ENCODE measurements at regions not wholly inside any gene's neighbourhood (a gene's known extent, or its start where the extent isn't known, plus 50 kb on each side); places are given as distances from the start of the nearest gene placed in this dataset.

- no peak for ATAC-seq (ENCODE audit: insufficient read depth, low FRiP score)
- WGBS, 2 donors: 88 to 95% methylated on average over 2 of the region's 2 CpGs
- Histone ChIP-seq H3K9me3 (ENCODE audit: control insufficient read depth in 4 of 4, insufficient read depth in 3 of 4, low read length in 3 of 4) (no peaks in the 10 kb centered on the region), H3K27me3 (ENCODE audit: control insufficient read depth in 3 of 3, insufficient read depth in 3 of 3, low read length in 2 of 3) (no peaks in the 10 kb centered on the region), H3K4me3 (no peak overlapping the region), H3K36me3 (ENCODE audit: control insufficient read depth in 4 of 4, insufficient read depth in 4 of 4, low read length in 4 of 4) (no peaks in the 10 kb centered on the region), H3K4me1 (ENCODE audit: control insufficient read depth in 5 of 5, insufficient read depth in 5 of 5, low read length in 5 of 5) (peaks cover 0 to 7% (median 0%) of the 10 kb centered on the region in 5 donors), H3K9ac (ENCODE audit: insufficient read depth in 1 of 2, low read length in 2 of 2) (no peak overlapping the region), H3K27ac (ENCODE audit: low read depth in 1 of 2, low read length in 1 of 2) (no peak overlapping the region)
- TF ChIP-seq CTCF (IDR thresholded peaks at IDR 0.05; ENCODE audit: control extremely low read depth, extremely low read depth): no peak
- no peak for DNase-seq
Measured at GRCh38 chr7:106433377-106433776, 148.6 kb upstream of the NAMPT start.

GRCh38 chr7:106430535-106431455 is 146.0 kb upstream of the NAMPT start:
- WGBS, 2 donors: 50 to 55% methylated on average over 4 of the region's 4 CpGs
- Histone ChIP-seq H3K27ac (ENCODE audit: low read depth in 1 of 2, low read length in 1 of 2) (peak overlapping the region in 1 of 2 donors; percentile 54), H3K4me3 (no peak overlapping the region), H3K9ac (ENCODE audit: insufficient read depth in 1 of 2, low read length in 2 of 2) (no peak overlapping the region), H3K9me3 (ENCODE audit: control insufficient read depth in 4 of 4, insufficient read depth in 3 of 4, low read length in 3 of 4) (no peaks in the 10 kb centered on the region), H3K4me1 (ENCODE audit: control insufficient read depth in 5 of 5, insufficient read depth in 5 of 5, low read length in 5 of 5) (peaks cover 0 to 7% (median 0%) of the 10 kb centered on the region in 5 donors), H3K36me3 (ENCODE audit: control insufficient read depth in 4 of 4, insufficient read depth in 4 of 4, low read length in 4 of 4) (no peaks in the 10 kb centered on the region), H3K27me3 (ENCODE audit: control insufficient read depth in 3 of 3, insufficient read depth in 3 of 3, low read length in 2 of 3) (no peaks in the 10 kb centered on the region)
- no peak for TF ChIP-seq CTCF (IDR thresholded peaks at IDR 0.05; ENCODE audit: control extremely low read depth, extremely low read depth)
- ATAC-seq (ENCODE audit: insufficient read depth, low FRiP score) (no peak), DNase-seq (no peak)

GRCh38 chr7:106430103-106430502 is 145.3 kb upstream of the NAMPT start:
- 72 to 81% methylated on average over 4 of the region's 4 CpGs for WGBS, 2 donors

More at GRCh38 chr7:106430103-106430502, 145.3 kb upstream of the NAMPT start:
- no peak for TF ChIP-seq CTCF (IDR thresholded peaks at IDR 0.05; ENCODE audit: control extremely low read depth, extremely low read depth)
- Histone ChIP-seq H3K36me3 (ENCODE audit: control insufficient read depth in 4 of 4, insufficient read depth in 4 of 4, low read length in 4 of 4) (no peaks in the 10 kb centered on the region), H3K9me3 (ENCODE audit: control insufficient read depth in 4 of 4, insufficient read depth in 3 of 4, low read length in 3 of 4) (no peaks in the 10 kb centered on the region), H3K4me1 (ENCODE audit: control insufficient read depth in 5 of 5, insufficient read depth in 5 of 5, low read length in 5 of 5) (peaks cover 0 to 12% (median 6%) of the 10 kb centered on the region in 5 donors), H3K27ac (ENCODE audit: low read depth in 1 of 2, low read length in 1 of 2) (peak overlapping the region in 1 of 2 donors; percentile 54), H3K9ac (ENCODE audit: insufficient read depth in 1 of 2, low read length in 2 of 2) (no peak overlapping the region), H3K4me3 (no peak overlapping the region), H3K27me3 (ENCODE audit: control insufficient read depth in 3 of 3, insufficient read depth in 3 of 3, low read length in 2 of 3) (no peaks in the 10 kb centered on the region)
- ATAC-seq (ENCODE audit: insufficient read depth, low FRiP score) (no peak), DNase-seq (no peak)

All from lung (tissue), 11 donors.